Mammary epithelial cell (primary cell): ENCODE measurements at regions not wholly inside any gene's neighbourhood (a gene's known extent, or its start where the extent isn't known, plus 50 kb on each side); places are given as distances from the start of the nearest gene placed in this dataset.

Source experiments
- CTCF ChIP-seq, 2 donors: IDR thresholded peaks in 1 of 2; conservative IDR thresholded peaks in 1 of 2; 2 replicates each; pipeline ENCODE4 v1.5.1; 2011 to 2012; ENCODE audit warnings: inconsistent platforms in 2 of 2, low read length in 2 of 2, mild to moderate bottlenecking in 2 of 2, control low read depth in 1 of 2, low read depth in 1 of 2; ENCODE audit not compliant: insufficient read depth in 1 of 2; ENCODE audit errors: extremely low read depth in 1 of 2
- EZH2 ChIP-seq: IDR thresholded peaks from 2 replicates; pipeline ENCODE4 v1.6.1; 2012; ENCODE audit warnings: low read length, inconsistent platforms, borderline replicate concordance

GRCh38 chr1:59046730-59047157 is 250.2 kb upstream of the FGGY start:
- TF ChIP-seq CTCF (conservative IDR thresholded peaks at IDR 0.05 in 1 of 2, IDR thresholded peaks at IDR 0.05 in 1 of 2; ENCODE audit: extremely low read depth in 1 of 2, insufficient read depth in 1 of 2, low read depth in 1 of 2, low read length in 2 of 2) (no peak), EZH2 (no peak)
